ENCODE measurements at regions not wholly inside any gene's neighbourhood (a gene's known extent, or its start where the extent isn't known, plus 50 kb on each side); places are given as distances from the start of the nearest gene placed in this dataset.

GRCh38 chr2:145626301-145626700, 1106.4 kb upstream of the ZEB2 start:
- TF ChIP-seq CTCF (conservative IDR thresholded peaks at IDR 0.05) (no peak), EZH2 (IDR thresholded peaks at IDR 0.05; ENCODE audit: low read depth) (no peak)
